MM.1S (cell line): ENCODE measurements at regions not wholly inside any gene's neighbourhood (a gene's known extent, or its start where the extent isn't known, plus 50 kb on each side); places are given as distances from the start of the nearest gene placed in this dataset.

Source experiments
- DNase-seq: peaks from one replicate; pipeline ENCODE4 v3.0.0-alpha.2; 2015
- H2AFZ ChIP-seq: fragments of 300-600 bp; sonication (generic); 2 replicates; pipeline ENCODE4 v1.6.0; 2016; ENCODE audit warnings: antibody characterized with exemption, low read length
- H3F3A ChIP-seq: fragments of 300-600 bp; sonication (generic); 2 replicates; pipeline ENCODE4 v1.6.1; 2016; ENCODE audit warnings: mild to moderate bottlenecking, antibody characterized with exemption, low read length, moderate library complexity, mixed read lengths; ENCODE audit not compliant: insufficient read depth
- H3K27ac ChIP-seq: fragments of 300-600 bp; sonication (generic); 2 replicates; pipeline ENCODE4 v1.5.1; 2016; ENCODE audit warnings: mild to moderate bottlenecking, low read length
- H3K27me3 ChIP-seq: fragments of 300-600 bp; sonication (generic); replicated peaks from 2 replicates; pipeline ENCODE4 v1.6.0; 2016; ENCODE audit warnings: low read length; ENCODE audit not compliant: insufficient read depth
- H3K36me3 ChIP-seq: fragments of 300-600 bp; sonication (generic); replicated peaks from 2 replicates; pipeline ENCODE4 v1.6.1; 2016; ENCODE audit warnings: mild to moderate bottlenecking, low read length, mixed read lengths; ENCODE audit not compliant: insufficient read depth
- H3K4me1 ChIP-seq: fragments of 300-600 bp; sonication (generic); 2 replicates; pipeline ENCODE4 v1.6.1; 2016; ENCODE audit warnings: low read length, mixed read lengths
- H3K4me2 ChIP-seq: fragments of 300-600 bp; sonication (generic); 2 replicates; pipeline ENCODE4 v1.6.0; 2016; ENCODE audit warnings: low read depth, low read length
- H3K4me3 ChIP-seq: fragments of 300-600 bp; sonication (generic); 2 replicates; pipeline ENCODE4 v1.5.1; 2016; ENCODE audit warnings: low read length, mixed read lengths
- H3K79me2 ChIP-seq: fragments of 300-600 bp; sonication (generic); 2 replicates; pipeline ENCODE4 v1.6.1; 2016; ENCODE audit warnings: mixed run types, low read length, mixed read lengths
- H3K9ac ChIP-seq: fragments of 300-600 bp; sonication (generic); 2 replicates; pipeline ENCODE4 v1.6.1; 2016; ENCODE audit warnings: low read length, mixed read lengths
- H3K9me2 ChIP-seq: fragments of 300-600 bp; sonication (generic); replicated peaks from 2 replicates; pipeline ENCODE4 v1.6.1; 2016; ENCODE audit warnings: mild to moderate bottlenecking, low read length, mixed read lengths; ENCODE audit not compliant: insufficient read depth
- H3K9me3 ChIP-seq: fragments of 300-600 bp; sonication (generic); replicated peaks from 2 replicates; pipeline ENCODE4 v1.6.1; 2016; ENCODE audit warnings: mild to moderate bottlenecking, low read length, mixed read lengths; ENCODE audit not compliant: insufficient read depth
- H4K20me1 ChIP-seq: fragments of 300-600 bp; sonication (generic); 2 replicates; pipeline ENCODE4 v1.6.1; 2016; ENCODE audit warnings: mild to moderate bottlenecking, low read length, moderate library complexity, mixed read lengths; ENCODE audit not compliant: insufficient read depth
- CTCF ChIP-seq: fragments of 300-600 bp; sonication (generic); IDR thresholded peaks from 2 replicates; pipeline ENCODE4 v1.5.1; 2016; ENCODE audit warnings: antibody characterized with exemption, low read length, mixed read lengths
- EZH2 ChIP-seq: fragments of 300-600 bp; sonication (generic); optimal IDR thresholded peaks from 2 replicates; pipeline ENCODE3; 2017; ENCODE audit warnings: low read depth, mild to moderate bottlenecking, antibody characterized with exemption, low read length, mixed read lengths
- EZH2phosphoT487 ChIP-seq: fragments of 300-600 bp; sonication (generic); IDR thresholded peaks from 2 replicates; pipeline ENCODE4 v1.6.1; 2018; ENCODE audit warnings: antibody characterized with exemption, low read length

DNA sequence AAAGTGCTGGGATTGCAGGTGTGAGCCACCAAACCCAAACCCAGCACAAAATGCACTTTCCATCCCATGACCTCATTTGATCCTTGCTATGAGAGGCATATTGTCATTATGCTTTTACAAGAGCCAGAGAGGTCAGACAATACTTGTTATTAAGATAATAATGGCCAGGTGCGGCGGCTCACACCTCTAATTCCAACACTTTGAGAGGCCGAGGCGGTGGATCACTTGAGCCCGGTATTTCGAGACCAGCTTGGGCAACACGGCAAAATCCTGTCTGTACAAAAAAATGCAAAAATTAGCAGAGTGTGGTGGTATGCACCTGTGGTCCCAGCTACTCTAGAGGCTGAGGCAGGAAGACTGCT, 55.9 kb upstream of the IL17B start:
- H3K4me1 ChIP-seq, result no peaks in the 10 kb centered on the region
- no peaks in the 10 kb centered on the region for H3K79me2 ChIP-seq
- no peak overlapping the region for H3K4me2 ChIP-seq
- no peak for DNase-seq
- H2AFZ ChIP-seq, result no peak overlapping the region
- H3K9me3 ChIP-seq, result no peaks in the 10 kb centered on the region
- TF ChIP-seq EZH2, result no peak
- no peak for TF ChIP-seq EZH2phosphoT487
- TF ChIP-seq CTCF, result no peak
- no peaks in the 10 kb centered on the region for H3F3A ChIP-seq
- no peak overlapping the region for H3K27ac ChIP-seq
- no peak overlapping the region for H3K4me3 ChIP-seq
- H3K9me2 ChIP-seq, result no peaks in the 10 kb centered on the region
- no peaks in the 10 kb centered on the region for H3K27me3 ChIP-seq
- H3K9ac ChIP-seq, result no peak overlapping the region
- no peaks in the 10 kb centered on the region for H4K20me1 ChIP-seq
- no peaks in the 10 kb centered on the region for H3K36me3 ChIP-seq

- peak; percentile 40 for DNase-seq
- Histone ChIP-seq H3K27me3 (no peaks in the 10 kb centered on the region), H3K9me3 (no peaks in the 10 kb centered on the region), H4K20me1 (no peaks in the 10 kb centered on the region), H3K36me3 (no peaks in the 10 kb centered on the region), H3K9ac (no peak overlapping the region), H3K9me2 (no peaks in the 10 kb centered on the region), H3K79me2 (no peaks in the 10 kb centered on the region), H3K4me2 (no peak overlapping the region), H2AFZ (no peak overlapping the region), H3K4me1 (no peaks in the 10 kb centered on the region), H3K27ac (no peak overlapping the region), H3K4me3 (no peak overlapping the region), H3F3A (no peaks in the 10 kb centered on the region)
- TF ChIP-seq CTCF, result peak; percentile 90
- no peak for TF ChIP-seq EZH2
- no peak for TF ChIP-seq EZH2phosphoT487
Measured at GRCh38 chr5:149434162-149435014, 55.3 kb upstream of the IL17B start.

DNA sequence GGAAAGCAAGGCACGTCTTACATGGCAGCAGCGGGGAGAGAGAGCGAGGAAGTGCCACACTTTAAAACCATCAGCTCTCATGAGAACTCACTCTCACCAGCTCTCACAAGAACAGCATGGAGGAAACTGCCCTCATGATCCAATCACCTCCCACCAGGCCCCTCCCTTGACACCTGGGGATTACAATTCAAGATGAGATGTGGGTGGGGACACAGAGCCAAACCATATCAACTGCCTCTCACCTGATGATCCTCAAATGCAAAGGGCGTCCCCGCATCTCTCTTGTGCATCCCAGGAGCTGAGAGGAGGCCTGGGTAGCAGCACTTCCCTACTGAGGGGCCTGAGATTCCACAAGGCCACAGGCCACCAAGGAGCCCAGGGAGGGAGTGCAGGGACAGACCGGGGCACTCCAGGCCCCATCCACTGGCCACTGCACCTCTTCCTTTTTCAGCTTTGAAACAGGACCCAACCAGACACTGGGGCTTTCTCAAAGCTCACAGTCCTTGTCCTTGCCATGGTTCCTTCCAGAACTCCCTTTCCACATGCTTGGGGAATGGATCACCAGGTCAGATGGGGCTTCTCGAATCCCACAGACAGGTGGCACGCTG, 54.5 kb upstream of the IL17B start:
- H3K4me1 ChIP-seq, result no peaks in the 10 kb centered on the region
- no peak for TF ChIP-seq CTCF
- no peak for TF ChIP-seq EZH2phosphoT487
- TF ChIP-seq EZH2, result no peak
- H3K79me2 ChIP-seq, result no peaks in the 10 kb centered on the region
- no peaks in the 10 kb centered on the region for H3K9me2 ChIP-seq
- no peaks in the 10 kb centered on the region for H4K20me1 ChIP-seq
- H3K4me3 ChIP-seq, result no peak overlapping the region
- no peak overlapping the region for H3K27ac ChIP-seq
- H3K27me3 ChIP-seq, result no peaks in the 10 kb centered on the region
- H3K4me2 ChIP-seq, result no peak overlapping the region
- no peak overlapping the region for H2AFZ ChIP-seq
- no peaks in the 10 kb centered on the region for H3K9me3 ChIP-seq
- DNase-seq, result no peak
- H3K36me3 ChIP-seq, result no peaks in the 10 kb centered on the region
- no peaks in the 10 kb centered on the region for H3F3A ChIP-seq
- H3K9ac ChIP-seq, result no peak overlapping the region
